D721Med (cell line): ENCODE measurements at regions not wholly inside any gene's neighbourhood (a gene's known extent, or its start where the extent isn't known, plus 50 kb on each side); places are given as distances from the start of the nearest gene placed in this dataset.
"Not testable (repeated sequence)": the region's sequence is repeated elsewhere in the genome, so short reads cannot be mapped to it uniquely, and the experiment has no call there.

Experiments used
- DNase-seq: peaks from one replicate; pipeline ENCODE4 v3.0.0; 2011; ENCODE audit warnings: low spot score; ENCODE audit not compliant: insufficient read length
- FAIRE-seq: peaks from 2 replicates; lab custom pipeline; 2011; peaks lifted over from hg19 to GRCh38; lab: Jason Lieb, UNC
- TF ChIP-seq, protein P1 (sequence below): IDR thresholded peaks from 2 replicates; pipeline ENCODE4 v1.5.1; 2012; ENCODE audit warnings: mild to moderate bottlenecking, control low read depth; ENCODE audit not compliant: insufficient read depth; ENCODE audit errors: missing control alignments

DNA sequence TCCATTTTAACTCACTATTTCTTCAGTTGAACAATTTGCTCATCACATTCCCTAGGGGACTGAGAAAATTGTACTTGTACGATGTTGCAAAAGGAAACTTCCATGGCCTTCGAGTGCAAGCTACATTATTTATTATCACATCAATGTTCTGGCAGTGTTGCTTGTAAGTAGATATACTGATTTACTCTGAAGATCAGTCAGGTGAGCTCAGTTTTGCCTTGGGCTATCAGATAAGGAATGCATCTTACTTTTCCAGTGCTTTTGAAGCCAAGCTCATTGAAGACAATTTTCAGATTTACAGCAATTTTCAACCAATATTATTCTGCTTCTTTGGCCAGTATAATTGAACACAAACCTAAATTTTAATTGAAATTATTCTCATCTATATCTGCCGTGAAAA is 1296.9 kb downstream of the RAPGEF2 start:
- FAIRE-seq (no peak), DNase-seq (no peak)
- TF ChIP-seq, protein P1, sequence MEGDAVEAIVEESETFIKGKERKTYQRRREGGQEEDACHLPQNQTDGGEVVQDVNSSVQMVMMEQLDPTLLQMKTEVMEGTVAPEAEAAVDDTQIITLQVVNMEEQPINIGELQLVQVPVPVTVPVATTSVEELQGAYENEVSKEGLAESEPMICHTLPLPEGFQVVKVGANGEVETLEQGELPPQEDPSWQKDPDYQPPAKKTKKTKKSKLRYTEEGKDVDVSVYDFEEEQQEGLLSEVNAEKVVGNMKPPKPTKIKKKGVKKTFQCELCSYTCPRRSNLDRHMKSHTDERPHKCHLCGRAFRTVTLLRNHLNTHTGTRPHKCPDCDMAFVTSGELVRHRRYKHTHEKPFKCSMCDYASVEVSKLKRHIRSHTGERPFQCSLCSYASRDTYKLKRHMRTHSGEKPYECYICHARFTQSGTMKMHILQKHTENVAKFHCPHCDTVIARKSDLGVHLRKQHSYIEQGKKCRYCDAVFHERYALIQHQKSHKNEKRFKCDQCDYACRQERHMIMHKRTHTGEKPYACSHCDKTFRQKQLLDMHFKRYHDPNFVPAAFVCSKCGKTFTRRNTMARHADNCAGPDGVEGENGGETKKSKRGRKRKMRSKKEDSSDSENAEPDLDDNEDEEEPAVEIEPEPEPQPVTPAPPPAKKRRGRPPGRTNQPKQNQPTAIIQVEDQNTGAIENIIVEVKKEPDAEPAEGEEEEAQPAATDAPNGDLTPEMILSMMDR = no peak

DNA sequence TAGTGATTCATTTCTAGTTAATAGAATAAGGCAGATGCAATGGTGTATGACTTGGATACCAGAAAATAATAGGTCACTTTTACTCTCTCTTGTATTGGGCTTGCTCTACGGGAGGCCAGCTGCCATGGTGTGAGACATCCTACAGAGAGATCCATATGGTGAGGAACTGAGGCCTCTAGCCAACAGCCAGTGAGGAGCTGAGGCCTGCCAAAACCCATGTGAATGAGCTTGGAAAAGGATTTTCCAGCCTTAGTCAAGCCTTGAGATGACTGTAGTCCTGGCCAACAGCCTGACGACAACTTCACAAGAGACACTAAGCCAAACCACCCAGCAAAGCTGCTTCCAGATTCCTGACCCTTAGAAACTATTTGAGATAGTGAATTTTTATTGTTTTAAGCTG is 1300.2 kb downstream of the RAPGEF2 start:
- FAIRE-seq (no peak), DNase-seq (no peak)
- TF ChIP-seq, protein P1 = no peak

DNA sequence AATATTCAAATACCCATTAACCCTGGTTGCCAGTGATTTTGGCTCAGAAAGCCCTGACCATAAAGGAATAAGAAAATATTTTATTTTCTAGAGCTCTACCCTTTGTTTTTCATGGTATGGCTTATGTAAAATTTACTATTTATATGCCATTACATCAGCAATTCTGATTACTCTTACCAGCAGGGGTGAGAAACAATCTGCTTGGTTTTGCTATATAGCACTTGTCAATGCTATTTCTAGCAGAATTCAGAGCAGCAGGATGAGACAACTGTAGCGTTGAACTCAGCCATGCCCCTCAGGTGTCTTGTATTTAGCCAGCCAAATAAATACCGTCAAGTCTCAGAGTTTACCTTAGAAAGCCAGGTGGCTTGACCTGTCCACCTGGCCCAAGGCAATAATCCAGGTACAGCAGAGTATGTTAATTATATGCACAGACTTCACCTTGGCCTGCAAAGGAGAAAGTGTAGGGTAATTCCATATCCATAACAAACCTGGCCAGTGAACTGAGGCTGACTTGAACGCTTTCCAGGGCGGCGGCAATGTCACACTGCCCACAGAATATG is 1303.5 kb downstream of the RAPGEF2 start:
- DNase-seq = no peak
- no peak for FAIRE-seq
- TF ChIP-seq, protein P1 = no peak

DNA sequence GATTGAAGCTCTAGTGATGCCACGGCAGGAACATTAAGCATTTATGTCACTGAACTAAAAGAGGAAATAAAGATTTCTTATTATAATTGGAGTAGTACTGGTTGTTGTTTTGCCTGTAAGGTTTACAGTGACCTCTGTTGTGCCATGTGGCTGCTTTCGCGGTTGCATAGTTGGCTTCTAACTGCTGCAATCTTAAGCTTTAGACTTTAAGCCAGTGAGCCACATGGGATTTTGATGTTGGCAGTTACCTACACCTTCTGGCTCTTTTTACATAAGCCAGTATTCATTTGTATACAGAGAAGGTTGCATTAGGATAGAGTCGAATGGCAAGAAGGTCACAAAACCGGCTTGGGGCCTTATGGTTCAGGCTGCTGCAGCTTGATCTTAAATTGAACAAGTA is 1311.6 kb downstream of the RAPGEF2 start:
- DNase-seq (no peak), FAIRE-seq (peak; percentile 82)
- TF ChIP-seq, protein P1 = no peak

DNA sequence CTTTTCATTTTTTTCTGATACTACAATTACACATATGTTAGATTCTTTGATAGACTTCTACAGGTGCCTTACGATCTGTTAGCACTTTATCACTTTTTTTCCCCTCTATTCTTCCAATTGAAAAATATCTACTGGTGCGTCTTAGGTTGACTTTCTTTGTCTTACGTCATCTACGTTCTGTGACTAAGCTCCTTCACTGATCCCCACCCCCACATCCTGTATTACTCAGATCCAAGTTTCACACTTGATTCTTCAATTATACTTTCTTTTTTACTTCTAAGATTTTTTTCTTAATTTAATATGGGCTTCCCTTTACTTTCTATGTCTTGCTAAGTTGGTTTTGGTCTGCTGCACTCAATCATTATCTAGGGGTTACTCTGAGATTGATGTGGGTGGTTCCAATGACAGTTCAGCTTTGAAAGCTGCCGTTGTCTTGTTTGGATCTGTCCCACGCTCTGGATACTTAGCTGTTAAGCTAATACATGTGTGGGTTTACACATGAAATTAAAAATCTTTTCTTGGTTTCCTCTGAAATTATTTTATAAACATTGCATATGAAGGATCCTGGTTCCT is 1321.1 kb downstream of the RAPGEF2 start:
- FAIRE-seq (no peak), DNase-seq (no peak)
- TF ChIP-seq, protein P1 = no peak

DNA sequence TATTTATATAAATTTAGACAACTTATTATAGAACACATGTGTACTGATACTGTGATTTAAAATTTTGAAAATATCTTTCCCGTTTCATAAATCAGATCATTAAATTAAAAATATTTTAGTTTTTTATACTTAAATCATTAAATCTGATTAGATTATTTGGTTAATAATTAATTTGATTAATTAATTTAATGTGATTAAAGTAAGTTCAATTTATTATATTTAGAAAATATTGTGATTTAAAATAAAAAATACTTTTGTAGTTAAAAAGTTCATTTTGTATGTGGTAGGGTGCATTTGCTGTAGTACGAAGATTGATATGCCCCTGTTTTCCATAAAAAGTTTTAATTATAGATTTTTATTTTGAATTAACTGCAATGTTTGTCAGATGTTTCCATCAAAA is 1323.4 kb downstream of the RAPGEF2 start:
- DNase-seq = no peak
- no peak for FAIRE-seq
- TF ChIP-seq, protein P1 = no peak

DNA sequence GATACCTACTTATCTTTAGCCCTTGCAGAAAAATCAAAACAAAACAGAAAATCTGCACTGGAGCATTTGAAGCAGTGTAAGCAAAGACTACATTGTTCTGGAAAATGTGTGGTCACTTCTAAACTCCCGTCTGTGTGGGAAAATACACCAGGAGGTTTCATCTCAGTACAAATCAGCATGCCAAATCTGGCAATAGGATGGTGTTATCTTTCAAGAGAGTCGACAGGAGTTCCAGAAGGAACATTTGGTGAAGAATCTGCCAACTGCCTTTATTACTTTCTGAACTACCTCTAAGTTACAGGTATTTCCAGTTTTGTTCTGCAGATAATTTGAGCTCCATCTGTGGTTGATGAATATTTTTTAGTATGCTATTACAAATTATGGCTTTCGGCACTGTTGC is 1348.0 kb downstream of the RAPGEF2 start:
- no peak for DNase-seq

DNA sequence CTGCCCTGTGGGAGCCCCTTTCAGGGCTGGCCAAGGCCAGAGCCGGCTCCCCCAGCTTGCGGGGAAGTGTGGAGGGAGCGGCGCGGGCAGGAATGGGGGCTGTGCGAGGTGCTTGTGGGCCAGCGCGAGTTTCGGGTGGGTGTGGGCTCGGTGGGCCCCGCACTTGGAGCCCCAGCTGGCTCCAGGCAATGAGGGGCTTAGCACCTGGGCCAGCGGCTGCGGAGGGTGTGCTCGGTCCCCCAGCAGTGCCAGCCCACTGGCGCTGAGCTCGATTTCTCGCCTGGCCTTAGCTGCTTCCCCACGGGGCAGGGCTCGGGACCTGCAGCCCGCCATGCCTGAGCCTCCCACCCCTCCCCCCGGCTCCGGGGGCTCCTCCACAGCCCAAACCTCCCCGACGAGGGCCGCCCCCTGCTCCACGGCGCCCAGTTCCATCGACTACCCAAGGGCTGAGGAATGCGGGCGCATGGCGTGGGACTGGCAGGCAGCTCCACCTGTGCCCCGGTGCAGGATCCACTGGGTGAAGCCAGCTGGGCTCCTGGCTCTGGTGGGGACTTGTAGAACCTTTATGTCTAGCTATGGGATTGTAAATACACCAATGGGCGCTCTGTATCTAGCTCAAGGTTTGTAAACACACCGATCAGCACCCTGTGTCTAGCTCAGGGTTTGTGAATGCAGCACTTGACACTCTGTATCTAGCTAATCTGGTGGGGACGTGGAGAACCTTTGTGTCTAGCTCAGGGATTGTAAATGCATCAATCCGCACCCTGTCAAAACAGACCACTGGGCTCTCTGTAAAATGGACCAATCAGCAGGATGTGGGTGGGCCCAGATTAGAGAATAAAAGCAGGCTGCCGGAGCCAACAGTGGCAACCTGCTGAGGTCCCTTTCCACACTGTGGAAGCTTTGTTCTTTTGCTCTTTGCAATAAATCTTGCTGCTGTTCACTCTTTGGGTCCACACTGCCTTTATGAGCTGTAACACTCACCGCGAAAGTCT is 1379.1 kb downstream of the RAPGEF2 start:
- DNase-seq, FAIRE-seq: not testable (repeated sequence)

More for the DNA sequence above, 1348.0 kb downstream of the RAPGEF2 start:
- TF ChIP-seq, protein P1 = no peak
- FAIRE-seq = no peak
